ENCODE measurements at regions not wholly inside any gene's neighbourhood (a gene's known extent, or its start where the extent isn't known, plus 50 kb on each side); places are given as distances from the start of the nearest gene placed in this dataset.

DNA sequence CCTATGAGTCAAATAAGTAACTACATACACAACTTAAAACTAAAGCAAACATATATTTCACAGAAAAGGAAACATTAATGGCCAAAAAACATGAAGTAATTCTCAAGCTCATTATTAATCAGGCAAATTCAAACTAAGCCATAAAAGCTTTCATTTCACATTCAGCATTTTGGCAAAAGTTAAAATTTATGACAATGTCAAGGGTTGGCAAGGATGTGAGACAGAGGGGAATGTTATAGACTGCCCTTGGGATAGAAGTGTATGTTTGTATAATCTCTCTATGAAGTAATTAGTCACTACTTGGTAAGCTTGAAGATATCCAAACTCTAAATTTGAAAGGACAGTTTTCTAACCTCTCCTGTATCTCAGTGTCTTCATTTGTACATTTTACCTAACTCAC lies 539.4 kb downstream of the RIT2 start:
- H3K4me1 ChIP-seq (ENCODE audit: control insufficient read depth, extremely low read depth, insufficient read depth, low read length): no peaks in the 10 kb centered on the region
- no peak overlapping the region for H3K9ac ChIP-seq (ENCODE audit: control insufficient read depth, extremely low read depth, insufficient read depth, low read length)
- dilution Hi-C loops (cut with MboI; ENCODE audit: extremely low pct_ligation_motif_present, low sequenced_read_pairs): no loop called here
- H3K79me2 ChIP-seq (ENCODE audit: control insufficient read depth, insufficient read depth, low read length): no peaks in the 10 kb centered on the region
- H3K9me3 ChIP-seq (ENCODE audit: control insufficient read depth, low read depth, low read length): no peaks in the 10 kb centered on the region
- no peak for DNase-seq (ENCODE audit: low read depth, low spot score)
- no peak overlapping the region for H3K4me2 ChIP-seq (ENCODE audit: control insufficient read depth, extremely low read depth, insufficient read depth, low read depth, low read length)
- no peaks in the 10 kb centered on the region for H3K9me1 ChIP-seq (ENCODE audit: control insufficient read depth, extremely low read depth, insufficient read depth, low read length)
- H3K27me3 ChIP-seq (ENCODE audit: control insufficient read depth, extremely low read depth, insufficient read depth, low read length): no peaks in the 10 kb centered on the region
- no peaks in the 10 kb centered on the region for H3K36me3 ChIP-seq (ENCODE audit: control insufficient read depth in 2 of 2, extremely low read depth in 1 of 2, insufficient read depth in 2 of 2, low read length in 2 of 2)
- no peaks in the 10 kb centered on the region for H4K20me1 ChIP-seq (ENCODE audit: control insufficient read depth, extremely low read depth, insufficient read depth, low read length)
- no peak for TF ChIP-seq CTCF (optimal IDR thresholded peaks at IDR 0.05 in 1 of 3, IDR thresholded peaks at IDR 0.05 in 1 of 3, conservative IDR thresholded peaks at IDR 0.05 in 1 of 3; ENCODE audit: extremely low read depth in 1 of 3, insufficient read depth in 2 of 3, low read length in 3 of 3)
- TF ChIP-seq EZH2 (IDR thresholded peaks at IDR 0.05; ENCODE audit: low read length): no peak
- no peak for FAIRE-seq
- no peak overlapping the region for H3K27ac ChIP-seq (ENCODE audit: control insufficient read depth, insufficient read depth, low read length)
- H2AFZ ChIP-seq (ENCODE audit: control insufficient read depth, low read length): no peak overlapping the region
- no peak overlapping the region for H3K4me3 ChIP-seq (ENCODE audit: control insufficient read depth in 2 of 3, extremely low read depth in 1 of 3, insufficient read depth in 2 of 3, low read depth in 1 of 3, low read length in 3 of 3)

- no peak overlapping the region for H3K4me2 ChIP-seq (ENCODE audit: control insufficient read depth, extremely low read depth, insufficient read depth, low read depth, low read length)
- H3K36me3 ChIP-seq (ENCODE audit: control insufficient read depth in 2 of 2, extremely low read depth in 1 of 2, insufficient read depth in 2 of 2, low read length in 2 of 2): no peaks in the 10 kb centered on the region
- TF ChIP-seq EZH2 (IDR thresholded peaks at IDR 0.05; ENCODE audit: low read length) (no peak), CTCF (optimal IDR thresholded peaks at IDR 0.05 in 1 of 3, IDR thresholded peaks at IDR 0.05 in 1 of 3, conservative IDR thresholded peaks at IDR 0.05 in 1 of 3; ENCODE audit: extremely low read depth in 1 of 3, insufficient read depth in 2 of 3, low read length in 3 of 3) (no peak)
- no peak overlapping the region for H3K27ac ChIP-seq (ENCODE audit: control insufficient read depth, insufficient read depth, low read length)
- H3K9me3 ChIP-seq (ENCODE audit: control insufficient read depth, low read depth, low read length): no peaks in the 10 kb centered on the region
- H3K9me1 ChIP-seq (ENCODE audit: control insufficient read depth, extremely low read depth, insufficient read depth, low read length): no peaks in the 10 kb centered on the region
- FAIRE-seq: no peak
- no peaks in the 10 kb centered on the region for H3K79me2 ChIP-seq (ENCODE audit: control insufficient read depth, insufficient read depth, low read length)
- H3K4me3 ChIP-seq (ENCODE audit: control insufficient read depth in 2 of 3, extremely low read depth in 1 of 3, insufficient read depth in 2 of 3, low read depth in 1 of 3, low read length in 3 of 3): no peak overlapping the region
- no peak overlapping the region for H2AFZ ChIP-seq (ENCODE audit: control insufficient read depth, low read length)
- dilution Hi-C loops (cut with MboI; ENCODE audit: extremely low pct_ligation_motif_present, low sequenced_read_pairs): no loop called here
- no peak overlapping the region for H3K9ac ChIP-seq (ENCODE audit: control insufficient read depth, extremely low read depth, insufficient read depth, low read length)
- H3K27me3 ChIP-seq (ENCODE audit: control insufficient read depth, extremely low read depth, insufficient read depth, low read length): no peaks in the 10 kb centered on the region
- H3K4me1 ChIP-seq (ENCODE audit: control insufficient read depth, extremely low read depth, insufficient read depth, low read length): no peaks in the 10 kb centered on the region
- no peaks in the 10 kb centered on the region for H4K20me1 ChIP-seq (ENCODE audit: control insufficient read depth, extremely low read depth, insufficient read depth, low read length)
- DNase-seq (ENCODE audit: low read depth, low spot score): no peak
Observed at GRCh38 chr18:42578792-42579191, 536.7 kb downstream of the RIT2 start.
